Posterior cingulate gyrus (tissue), 11 donors: ENCODE measurements at regions not wholly inside any gene's neighbourhood (a gene's known extent, or its start where the extent isn't known, plus 50 kb on each side); places are given as distances from the start of the nearest gene placed in this dataset.
"Not testable (repeated sequence)": the region's sequence is repeated elsewhere in the genome, so short reads cannot be mapped to it uniquely, and the experiment has no call there.

Experiments used
- DNase-seq, 10 donors: peaks; one replicate each; pipeline versions ENCODE4 v3.0.0 to v3.0.0-alpha.2; 2020 to 2021; ENCODE audit warnings: mixed read lengths in 3 of 10
- intact Hi-C: fragments of 100-400 bp; cut with DNase I; formaldehyde crosslinking; loops from one replicate; pipeline ENCODE4 v1.15.1; 2023

GRCh38 chr11:26882363-26882880, 111.5 kb upstream of the FIBIN start:
- intact Hi-C loops, result not testable (repeated sequence)
- peak in 1 of 10 donors; percentile 35 for DNase-seq

DNA sequence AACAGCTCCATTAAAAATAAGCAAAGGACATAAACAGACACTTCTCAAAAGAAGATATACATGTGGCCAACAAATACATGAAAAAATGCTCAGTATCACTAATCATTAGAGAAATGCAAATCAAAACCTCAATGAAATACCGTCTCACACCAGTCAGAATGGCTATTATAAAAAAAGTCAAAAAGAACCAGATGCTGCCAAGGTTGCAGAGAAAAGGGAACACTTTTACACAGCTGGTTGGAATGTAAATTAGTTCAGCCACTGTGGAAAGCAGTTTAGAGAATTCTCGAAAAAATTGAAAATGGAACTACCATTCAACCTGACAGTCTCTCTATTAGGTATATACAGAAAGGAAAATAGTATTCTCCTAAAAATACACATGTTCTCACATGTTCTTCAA, 102.4 kb upstream of the FIBIN start:
- no peak for DNase-seq
- intact Hi-C loops, result no loop called here

DNA sequence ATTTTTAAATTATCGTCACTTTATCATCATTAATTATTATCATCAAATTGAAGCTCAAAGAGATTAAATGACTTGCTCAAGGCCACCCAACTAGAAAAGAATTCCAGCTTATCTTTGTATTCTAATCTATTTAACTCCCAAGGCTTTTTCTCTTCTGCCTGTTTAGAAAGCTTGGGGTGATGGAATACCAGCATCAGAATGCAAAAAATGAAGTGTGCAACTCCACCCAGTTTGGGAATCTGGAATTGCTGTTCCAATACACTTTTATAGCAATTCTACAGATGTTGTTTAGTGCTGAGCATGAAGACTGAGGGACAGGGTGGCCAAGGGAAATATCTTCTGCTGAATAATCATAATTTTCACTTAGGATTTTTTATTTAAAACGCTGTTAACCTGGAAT, 97.2 kb upstream of the FIBIN start:
- DNase-seq, result no peak
- intact Hi-C loops, result no loop called here

GRCh38 chr11:26898799-26899198, 95.1 kb upstream of the FIBIN start:
- DNase-seq, result no peak
- intact Hi-C loops, result no loop called here

DNA sequence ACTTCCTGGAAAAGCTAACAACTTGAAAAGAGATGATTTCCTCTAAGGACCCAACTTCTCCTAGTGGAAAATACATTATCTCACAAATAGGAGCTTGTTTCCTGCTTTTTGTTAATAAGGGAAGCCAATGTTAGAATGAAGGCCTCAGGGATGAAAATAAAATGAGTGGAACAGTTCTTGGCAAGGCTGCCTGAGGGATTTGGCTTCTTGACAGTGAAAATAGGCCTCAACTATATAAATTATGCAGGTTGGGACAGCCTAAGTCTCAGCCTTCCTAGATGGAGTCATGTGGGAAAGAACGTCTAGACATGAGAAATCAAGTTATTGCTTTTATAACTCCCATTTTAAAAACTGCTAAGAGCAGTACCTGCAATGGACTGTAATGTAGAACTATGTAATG, 92.8 kb upstream of the FIBIN start:
- intact Hi-C loops, result no loop called here
- no peak for DNase-seq

DNA sequence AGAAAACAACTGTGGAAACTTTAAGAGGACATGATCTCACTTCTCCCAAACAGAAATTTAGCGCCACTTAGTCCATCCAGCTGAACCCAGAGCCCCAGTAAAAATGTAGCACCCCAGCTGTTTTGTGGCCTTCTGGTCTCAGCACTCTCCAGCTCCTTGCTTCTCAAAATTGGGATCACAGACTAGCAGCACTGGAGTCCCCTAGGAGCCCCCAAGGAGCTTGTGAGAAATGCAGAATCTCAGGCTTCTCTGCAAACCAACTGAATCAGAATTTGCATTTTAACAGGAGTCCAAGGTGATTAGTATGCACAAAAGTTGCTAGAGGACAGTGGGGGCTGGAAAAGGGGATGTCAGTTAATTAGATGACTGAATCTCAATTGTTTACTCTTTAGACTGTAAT, 89.8 kb upstream of the FIBIN start:
- no peak for DNase-seq
- intact Hi-C loops, result no loop called here

- intact Hi-C loops, result no loop called here
- no peak for DNase-seq
These were observed 89.1 kb upstream of the FIBIN start for GRCh38 chr11:26904801-26905200.

GRCh38 chr11:26905368-26905767, 88.5 kb upstream of the FIBIN start:
- intact Hi-C loops, result no loop called here
- DNase-seq, result no peak

- intact Hi-C loops, result no loop called here
- DNase-seq, result no peak
These were observed 84.4 kb upstream of the FIBIN start for GRCh38 chr11:26909515-26909914.

DNA sequence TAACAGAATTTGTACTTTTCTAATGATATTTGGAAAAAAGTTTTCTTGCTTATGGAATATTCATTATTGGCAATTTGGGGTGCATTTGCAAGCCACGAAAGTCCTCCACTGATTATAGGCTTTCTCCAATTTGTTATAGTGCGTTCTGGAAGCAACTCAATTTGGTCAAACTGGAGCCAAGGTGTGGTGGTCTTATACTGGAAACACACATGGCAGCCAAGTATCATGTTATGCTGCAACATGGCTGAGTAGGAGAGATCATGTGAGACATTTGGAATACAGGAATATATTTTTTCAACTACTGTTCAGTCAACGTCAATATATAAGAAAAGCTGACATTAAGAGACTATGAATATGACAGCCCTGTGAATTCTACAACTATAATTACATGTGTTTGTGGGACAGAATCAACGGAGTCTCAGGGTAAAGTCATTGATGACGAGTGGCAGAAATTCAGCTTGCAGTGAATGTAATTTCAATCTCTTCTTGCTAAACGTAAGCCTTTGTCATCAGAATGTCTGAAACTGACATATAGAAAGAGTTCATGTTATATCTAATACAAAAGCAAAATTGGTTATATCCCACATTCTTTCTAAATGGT, 83.8 kb upstream of the FIBIN start:
- no peak for DNase-seq
- intact Hi-C loops, result no loop called here

GRCh38 chr11:26914968-26915367, 78.9 kb upstream of the FIBIN start:
- intact Hi-C loops, result no loop called here
- DNase-seq, result no peak

DNA sequence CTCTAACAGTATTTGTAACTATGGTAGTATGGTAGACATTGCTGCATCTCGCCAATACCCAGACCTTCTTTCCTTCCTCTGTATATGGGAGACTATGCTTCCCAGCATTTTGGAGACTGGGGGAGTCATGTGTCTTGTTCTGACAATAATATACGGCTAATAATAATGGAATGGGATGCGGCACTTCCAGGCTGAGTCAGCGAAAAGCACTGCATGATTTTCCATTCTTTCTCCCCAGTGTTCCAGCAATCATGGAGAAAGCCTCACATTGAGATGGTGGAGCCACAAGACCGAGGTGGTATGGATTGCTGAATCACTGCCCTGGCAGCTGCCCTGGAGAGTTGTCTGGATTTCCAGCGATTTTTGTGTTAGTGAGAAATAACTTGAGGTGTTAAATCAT, 77.1 kb upstream of the FIBIN start:
- no peak for DNase-seq

DNA sequence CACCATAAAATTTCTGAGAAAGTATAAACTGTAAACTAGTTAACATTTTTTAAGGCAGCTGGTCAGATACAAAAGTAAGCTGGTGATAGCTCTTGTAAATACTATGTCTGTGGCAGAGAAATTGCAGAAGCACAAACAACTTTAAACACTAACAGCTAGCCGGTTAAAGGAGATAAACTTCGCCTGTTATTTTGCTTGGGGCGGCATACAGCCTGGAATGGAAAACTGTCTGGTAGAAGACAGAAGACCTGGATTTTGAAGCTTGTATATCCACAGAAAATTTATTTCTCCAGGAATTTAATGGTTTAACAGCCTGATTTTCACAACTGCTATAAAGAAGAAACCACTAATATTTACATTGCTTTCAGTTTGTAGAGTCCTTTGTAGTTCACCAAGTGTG, 65.3 kb upstream of the FIBIN start:
- intact Hi-C loops, result no loop called here
- DNase-seq, result no peak

More for the DNA sequence above, 77.1 kb upstream of the FIBIN start:
- intact Hi-C loops, result no loop called here

DNA sequence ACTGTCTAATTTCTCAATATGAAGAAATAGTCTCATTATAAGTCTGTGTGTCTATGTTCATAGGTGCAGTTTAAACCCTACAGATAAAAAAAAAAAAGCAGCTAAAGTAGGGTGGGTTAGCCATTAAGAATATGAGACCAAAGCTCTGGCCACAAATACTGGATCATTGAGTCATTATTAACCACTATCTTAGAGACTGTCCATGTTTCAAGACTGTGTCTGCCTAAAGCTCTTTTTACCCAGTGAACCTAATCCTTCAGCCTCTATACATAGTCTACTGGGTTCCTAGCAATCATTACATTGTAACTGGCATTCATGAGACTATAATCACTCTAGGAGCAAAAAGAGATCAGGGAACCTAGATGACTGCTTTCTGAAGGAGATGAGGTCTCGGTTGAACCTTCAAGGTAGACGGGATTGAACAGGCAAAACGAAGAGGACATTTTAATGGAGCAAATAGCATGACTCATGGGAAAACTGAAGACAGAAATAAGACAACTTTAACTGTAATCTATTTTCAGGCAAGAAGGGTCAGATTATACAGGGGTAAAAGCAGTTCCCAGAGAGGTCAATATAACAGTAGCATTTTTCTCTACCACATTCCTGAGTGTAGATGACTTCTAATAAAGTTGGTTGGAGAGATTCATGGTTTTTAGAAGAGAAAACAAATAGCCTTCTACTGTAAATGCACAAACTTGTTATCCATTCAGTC, 64.0 kb upstream of the FIBIN start:
- intact Hi-C loops, result no loop called here
- no peak for DNase-seq

DNA sequence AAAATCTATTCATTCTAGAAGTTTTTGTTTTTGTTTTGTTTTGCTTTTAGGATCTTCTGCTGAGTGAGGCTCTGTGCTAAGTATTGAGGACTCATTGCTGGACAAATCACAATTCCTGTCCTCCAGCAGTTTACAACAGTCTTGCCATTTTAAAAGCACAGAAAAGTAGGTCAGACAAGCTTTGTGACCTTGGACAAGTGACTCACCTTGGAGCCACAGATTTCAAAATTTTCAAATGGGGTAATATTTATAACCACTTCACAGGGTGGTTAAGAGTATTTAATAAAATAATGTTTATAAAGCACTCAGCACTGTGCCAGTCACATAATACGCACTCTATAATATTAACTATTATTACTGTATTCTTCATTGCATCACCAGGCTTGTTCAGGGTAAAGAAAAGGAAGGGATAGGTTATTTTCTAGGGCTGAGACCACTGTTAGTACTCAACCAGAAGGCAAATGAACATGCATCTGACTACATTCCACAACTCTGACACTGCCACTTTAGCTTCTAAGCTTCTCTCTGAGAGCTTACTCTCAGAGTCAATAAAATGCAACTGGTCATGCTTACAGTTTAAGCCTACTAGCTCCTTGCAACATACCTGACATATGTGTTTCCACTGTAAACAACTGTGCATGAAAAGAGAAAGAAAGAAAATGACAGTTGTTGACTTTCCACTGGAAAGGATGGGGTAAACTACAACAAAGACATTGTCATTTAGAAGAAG, 63.2 kb upstream of the FIBIN start:
- intact Hi-C loops, result no loop called here
- DNase-seq, result no peak

GRCh38 chr11:26931248-26931631, 62.7 kb upstream of the FIBIN start:
- intact Hi-C loops, result no loop called here
- DNase-seq, result peak in 5 of 10 donors; percentile 13 to 73 (median 18)

GRCh38 chr11:26931881-26932280, 62.0 kb upstream of the FIBIN start:
- intact Hi-C loops, result no loop called here
- DNase-seq, result no peak

- intact Hi-C loops, result no loop called here
- no peak for DNase-seq
These were observed 57.8 kb upstream of the FIBIN start for GRCh38 chr11:26936109-26936508.

DNA sequence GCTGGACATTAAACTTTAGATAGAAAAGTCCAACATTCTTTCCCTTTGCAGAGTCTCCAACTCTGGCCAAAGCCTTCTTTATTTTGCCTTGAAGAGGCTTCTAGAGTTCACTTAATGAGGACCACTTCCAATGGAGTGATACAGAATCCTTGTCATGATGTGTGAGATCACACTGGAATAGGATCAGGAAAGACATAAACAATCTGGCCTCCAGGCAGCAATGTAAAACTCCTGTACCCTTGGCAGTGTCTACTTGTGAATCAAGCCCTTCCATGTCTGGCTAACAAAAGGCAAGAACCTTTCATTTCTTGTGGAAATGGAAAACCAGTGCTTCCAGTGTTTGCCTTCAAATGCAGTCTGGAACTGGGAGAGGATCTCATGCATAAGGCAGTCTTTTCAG, 56.5 kb upstream of the FIBIN start:
- DNase-seq, result no peak
- intact Hi-C loops, result no loop called here

- intact Hi-C loops, result not testable (repeated sequence)
- DNase-seq, result peak in 1 of 10 donors; percentile 16
These were observed 53.4 kb upstream of the FIBIN start for GRCh38 chr11:26940501-26940900.

GRCh38 chr11:26942356-26942755, 51.6 kb upstream of the FIBIN start:
- intact Hi-C loops, result no loop called here
- DNase-seq, result no peak

DNA sequence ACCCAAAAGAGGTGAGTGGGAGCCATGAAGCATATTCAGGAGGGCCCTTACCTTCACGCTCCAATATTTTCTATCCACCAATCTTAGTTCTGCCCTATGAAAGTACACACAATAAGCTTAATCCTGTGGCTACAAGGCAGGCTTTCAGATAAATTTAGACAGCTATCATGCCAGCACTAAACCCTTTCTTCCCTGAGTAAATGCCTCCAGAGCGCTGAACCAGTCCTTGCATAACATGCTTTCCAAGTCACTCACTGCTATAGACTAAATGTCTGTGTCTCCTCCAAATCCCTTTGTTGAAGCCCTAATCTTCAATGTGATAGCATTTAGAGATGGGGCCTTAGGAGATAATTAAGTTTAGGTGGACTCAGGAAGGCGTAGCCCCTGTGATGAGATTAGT, 50.3 kb upstream of the FIBIN start:
- no peak for DNase-seq
- intact Hi-C loops, result no loop called here
